H1 (cell line): ENCODE measurements at regions not wholly inside any gene's neighbourhood (a gene's known extent, or its start where the extent isn't known, plus 50 kb on each side); places are given as distances from the start of the nearest gene placed in this dataset.

Experiments
- ATF3 ChIP-seq: IDR thresholded peaks from 2 replicates; pipeline ENCODE4 v1.6.1; 2011; ENCODE audit warnings: low read depth, mild to moderate bottlenecking, low read length; ENCODE audit not compliant: insufficient read depth
- USF2 ChIP-seq: IDR thresholded peaks from 2 replicates; pipeline ENCODE4 v1.6.1; 2011; ENCODE audit warnings: low read length, improper control_type of control experiment

DNA sequence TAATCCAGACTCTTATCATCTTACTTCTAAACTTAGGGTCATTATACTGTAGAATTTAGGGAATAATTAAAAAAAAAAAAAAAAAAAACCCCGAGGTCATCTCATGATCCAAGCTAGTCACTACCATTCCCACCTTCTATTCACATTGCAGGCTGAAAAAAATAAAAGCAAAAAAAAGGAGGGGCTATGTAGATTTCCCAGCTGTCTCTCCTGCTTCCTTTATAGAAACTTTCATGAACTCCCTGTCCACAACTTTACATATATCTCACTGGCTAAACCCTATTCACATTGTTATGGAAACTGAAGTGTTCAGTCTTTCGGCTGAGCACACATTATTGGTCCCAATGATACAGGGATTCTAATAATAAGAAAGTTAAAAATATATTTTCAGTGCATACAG lies 156.2 kb upstream of the TP63 start (continued):
- TF ChIP-seq USF2 (no peak), ATF3 (no peak)
- TF ChIP-seq, all 59 proteins: peak for 0
